ENCODE measurements at regions not wholly inside any gene's neighbourhood (a gene's known extent, or its start where the extent isn't known, plus 50 kb on each side); places are given as distances from the start of the nearest gene placed in this dataset.

DNA sequence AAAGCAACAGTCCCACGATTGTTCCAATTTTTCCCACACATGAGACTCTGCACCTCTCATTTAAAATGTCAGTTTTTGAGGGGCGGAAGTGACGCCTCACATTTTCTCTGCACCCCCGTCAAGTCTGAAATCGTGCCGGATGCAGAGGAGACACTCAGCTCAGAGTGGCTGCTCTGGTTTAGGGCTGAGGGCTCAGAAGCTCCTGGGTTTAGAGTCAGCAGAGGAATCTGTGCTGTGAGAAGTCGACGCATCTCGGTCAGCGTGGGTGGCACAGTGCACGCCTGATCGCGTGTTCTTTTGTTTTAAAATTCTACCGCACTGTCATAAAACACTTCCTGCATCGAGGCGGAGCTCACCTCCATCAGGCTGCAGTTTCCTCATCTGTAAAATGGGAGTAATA lies 116.7 kb upstream of the ADRA2C start:
- H3K79me2 ChIP-seq = no peaks in the 10 kb centered on the region
- H3K4me1 ChIP-seq (ENCODE audit: insufficient read depth) = peaks cover 4% of the 10 kb centered on the region
- no peak for DNase-seq (ENCODE audit: low spot score)
- H3K9me3 ChIP-seq (ENCODE audit: low read depth) = no peaks in the 10 kb centered on the region
- no peaks in the 10 kb centered on the region for H3K36me3 ChIP-seq (replicated peaks; ENCODE audit: insufficient read depth, low read depth)
- no peak overlapping the region for H3K4me3 ChIP-seq
- H2AFZ ChIP-seq = no peak overlapping the region
- H3K9me2 ChIP-seq (replicated peaks; ENCODE audit: insufficient read depth) = no peaks in the 10 kb centered on the region
- H3K27me3 ChIP-seq = no peaks in the 10 kb centered on the region
- no peak overlapping the region for H3K27ac ChIP-seq
- no peaks in the 10 kb centered on the region for H4K20me1 ChIP-seq (ENCODE audit: insufficient read depth, poor library complexity, severe bottlenecking)
- WGBS (ENCODE audit: low lambda C conversion rate, missing lambda C conversion rate) = 95% methylated on average over 16 of the region's 16 CpGs
- TF ChIP-seq, protein P1, sequence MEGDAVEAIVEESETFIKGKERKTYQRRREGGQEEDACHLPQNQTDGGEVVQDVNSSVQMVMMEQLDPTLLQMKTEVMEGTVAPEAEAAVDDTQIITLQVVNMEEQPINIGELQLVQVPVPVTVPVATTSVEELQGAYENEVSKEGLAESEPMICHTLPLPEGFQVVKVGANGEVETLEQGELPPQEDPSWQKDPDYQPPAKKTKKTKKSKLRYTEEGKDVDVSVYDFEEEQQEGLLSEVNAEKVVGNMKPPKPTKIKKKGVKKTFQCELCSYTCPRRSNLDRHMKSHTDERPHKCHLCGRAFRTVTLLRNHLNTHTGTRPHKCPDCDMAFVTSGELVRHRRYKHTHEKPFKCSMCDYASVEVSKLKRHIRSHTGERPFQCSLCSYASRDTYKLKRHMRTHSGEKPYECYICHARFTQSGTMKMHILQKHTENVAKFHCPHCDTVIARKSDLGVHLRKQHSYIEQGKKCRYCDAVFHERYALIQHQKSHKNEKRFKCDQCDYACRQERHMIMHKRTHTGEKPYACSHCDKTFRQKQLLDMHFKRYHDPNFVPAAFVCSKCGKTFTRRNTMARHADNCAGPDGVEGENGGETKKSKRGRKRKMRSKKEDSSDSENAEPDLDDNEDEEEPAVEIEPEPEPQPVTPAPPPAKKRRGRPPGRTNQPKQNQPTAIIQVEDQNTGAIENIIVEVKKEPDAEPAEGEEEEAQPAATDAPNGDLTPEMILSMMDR (IDR thresholded peaks at IDR 0.05; ENCODE audit: poor library complexity) = no peak
- TF ChIP-seq EZH2 (IDR thresholded peaks at IDR 0.05; ENCODE audit: borderline replicate concordance) = no peak
- no peak for TF ChIP-seq EZH2phosphoT487 (IDR thresholded peaks at IDR 0.05; ENCODE audit: low read depth, severe bottlenecking, unreplicated experiment)
- H3K4me2 ChIP-seq = no peak overlapping the region

DNA sequence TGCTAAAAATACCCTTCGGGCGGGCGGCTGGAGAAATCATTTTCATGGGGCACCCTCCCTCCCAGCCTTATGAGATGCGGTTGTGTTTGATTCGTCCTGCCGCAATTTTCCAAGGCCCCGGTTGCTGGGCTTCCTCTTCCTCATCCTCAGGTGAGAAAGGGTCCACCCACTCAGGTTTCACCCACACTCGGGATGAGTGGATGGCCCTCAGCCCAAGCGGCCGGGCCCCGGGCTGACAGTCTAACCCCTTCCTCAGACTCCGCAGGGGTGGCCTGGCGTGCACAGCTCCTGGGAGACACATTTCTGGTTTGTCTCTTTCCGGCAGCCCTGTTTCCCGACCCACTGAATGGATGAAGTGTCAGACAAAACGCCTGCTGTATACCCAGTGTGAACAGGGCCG lies 116.5 kb upstream of the LRPAP1 start:
- Histone ChIP-seq H3K27me3 (no peaks in the 10 kb centered on the region), H3K9me2 (replicated peaks; ENCODE audit: insufficient read depth) (no peaks in the 10 kb centered on the region), H3K9me3 (ENCODE audit: low read depth) (no peaks in the 10 kb centered on the region), H3K4me3 (no peak overlapping the region), H4K20me1 (ENCODE audit: insufficient read depth, poor library complexity, severe bottlenecking) (no peaks in the 10 kb centered on the region), H3K4me1 (ENCODE audit: insufficient read depth) (peaks cover 4% of the 10 kb centered on the region), H3K27ac (no peak overlapping the region), H3K36me3 (replicated peaks; ENCODE audit: insufficient read depth, low read depth) (no peaks in the 10 kb centered on the region), H3K4me2 (no peak overlapping the region), H2AFZ (no peak overlapping the region), H3K79me2 (no peaks in the 10 kb centered on the region)
- 87% methylated on average over 16 of the region's 17 CpGs for WGBS (ENCODE audit: low lambda C conversion rate, missing lambda C conversion rate)
- TF ChIP-seq EZH2phosphoT487 (IDR thresholded peaks at IDR 0.05; ENCODE audit: low read depth, severe bottlenecking, unreplicated experiment) = no peak
- TF ChIP-seq, protein P1 (IDR thresholded peaks at IDR 0.05; ENCODE audit: poor library complexity) = no peak
- no peak for TF ChIP-seq EZH2 (IDR thresholded peaks at IDR 0.05; ENCODE audit: borderline replicate concordance)
- no peak for DNase-seq (ENCODE audit: low spot score)

DNA sequence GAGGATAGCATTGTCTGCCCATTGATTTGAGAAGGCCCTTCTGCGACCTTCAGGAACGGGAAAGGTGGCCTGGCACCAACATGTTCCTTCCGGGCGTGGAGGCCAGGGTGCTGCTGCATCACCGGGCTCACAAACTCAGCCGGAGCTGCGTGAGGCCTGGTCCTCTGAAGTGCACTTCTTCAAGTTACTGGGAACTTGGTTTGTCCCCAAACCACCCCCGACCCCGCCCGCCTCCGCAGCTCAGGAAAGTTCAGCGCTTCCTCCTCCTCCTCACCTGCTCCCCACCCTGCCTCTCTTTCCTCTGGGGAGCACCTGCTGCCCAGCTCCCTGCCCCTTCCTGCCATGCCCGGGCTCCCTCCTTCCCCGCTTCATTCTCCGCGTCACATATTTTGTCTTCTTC lies 116.0 kb upstream of the LRPAP1 start:
- 94% methylated on average over 15 of the region's 16 CpGs for WGBS (ENCODE audit: low lambda C conversion rate, missing lambda C conversion rate)
- Histone ChIP-seq H2AFZ (no peak overlapping the region), H3K4me2 (no peak overlapping the region), H3K79me2 (no peaks in the 10 kb centered on the region), H3K36me3 (replicated peaks; ENCODE audit: insufficient read depth, low read depth) (no peaks in the 10 kb centered on the region), H4K20me1 (ENCODE audit: insufficient read depth, poor library complexity, severe bottlenecking) (no peaks in the 10 kb centered on the region), H3K4me1 (ENCODE audit: insufficient read depth) (peaks cover 4% of the 10 kb centered on the region), H3K9me2 (replicated peaks; ENCODE audit: insufficient read depth) (no peaks in the 10 kb centered on the region), H3K9me3 (ENCODE audit: low read depth) (no peaks in the 10 kb centered on the region), H3K4me3 (no peak overlapping the region), H3K27ac (no peak overlapping the region), H3K27me3 (no peaks in the 10 kb centered on the region)
- TF ChIP-seq EZH2phosphoT487 (IDR thresholded peaks at IDR 0.05; ENCODE audit: low read depth, severe bottlenecking, unreplicated experiment) (no peak), EZH2 (IDR thresholded peaks at IDR 0.05; ENCODE audit: borderline replicate concordance) (no peak)
- TF ChIP-seq, protein P1 (IDR thresholded peaks at IDR 0.05; ENCODE audit: poor library complexity) = no peak
- DNase-seq (ENCODE audit: low spot score) = no peak

DNA sequence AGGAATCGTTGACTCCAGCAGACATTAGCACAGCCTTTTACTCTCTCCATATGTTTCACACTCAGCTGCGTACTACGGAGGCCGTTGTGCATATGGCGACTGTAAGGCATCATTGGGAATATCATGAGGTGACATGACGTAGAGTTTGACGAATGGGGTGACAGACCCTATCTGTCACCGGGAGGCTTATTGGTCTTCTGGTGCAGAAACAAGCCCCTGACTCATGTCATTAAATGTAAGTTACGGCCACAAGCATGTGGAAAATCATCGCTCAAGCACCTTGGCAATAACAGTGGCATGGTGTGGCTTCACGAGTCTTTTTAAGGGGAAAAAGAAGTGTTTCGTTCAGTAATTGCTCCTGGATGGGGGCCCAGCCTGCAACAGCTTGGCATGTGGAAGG lies 115.2 kb upstream of the LRPAP1 start:
- Histone ChIP-seq H3K27ac (no peak overlapping the region), H4K20me1 (ENCODE audit: insufficient read depth, poor library complexity, severe bottlenecking) (no peaks in the 10 kb centered on the region), H3K36me3 (replicated peaks; ENCODE audit: insufficient read depth, low read depth) (no peaks in the 10 kb centered on the region), H3K4me1 (ENCODE audit: insufficient read depth) (peaks cover 4% of the 10 kb centered on the region), H3K9me2 (replicated peaks; ENCODE audit: insufficient read depth) (no peaks in the 10 kb centered on the region), H3K79me2 (no peaks in the 10 kb centered on the region), H3K27me3 (no peaks in the 10 kb centered on the region), H3K4me3 (no peak overlapping the region), H2AFZ (no peak overlapping the region), H3K9me3 (ENCODE audit: low read depth) (no peaks in the 10 kb centered on the region), H3K4me2 (no peak overlapping the region)
- 83% methylated on average over 12 of the region's 12 CpGs for WGBS (ENCODE audit: low lambda C conversion rate, missing lambda C conversion rate)
- no peak for TF ChIP-seq EZH2 (IDR thresholded peaks at IDR 0.05; ENCODE audit: borderline replicate concordance)
- no peak for TF ChIP-seq EZH2phosphoT487 (IDR thresholded peaks at IDR 0.05; ENCODE audit: low read depth, severe bottlenecking, unreplicated experiment)
- TF ChIP-seq, protein P1 (IDR thresholded peaks at IDR 0.05; ENCODE audit: poor library complexity) = no peak
- DNase-seq (ENCODE audit: low spot score) = no peak

Measured in hepatocyte (in vitro differentiated cells).